IMR-90 (cell line): ENCODE measurements at regions not wholly inside any gene's neighbourhood (a gene's known extent, or its start where the extent isn't known, plus 50 kb on each side); places are given as distances from the start of the nearest gene placed in this dataset.

Experiments used
- ATAC-seq: fragments of 200-7000 bp; cut with Tn5 transposase; 2 replicates; pipeline ENCODE4 v1.9.1; 2020; ENCODE audit warnings: low read depth, mild to moderate bottlenecking, moderate library complexity
- BruUV-seq: library from RNA; stranded (reverse); fragments of 400-500 nt; replicated peaks from 2 replicates; lab custom pipeline; 2021; lab: Mats Ljungman, UMichigan
- CTCF ChIA-PET: fragments of 300-600 bp; formaldehyde crosslinking; extraction: SDS; loops from one replicate; lab custom pipeline; 2021; ENCODE audit warnings: antibody characterized with exemption; lab: Yijun Ruan, JAX
- POLR2A ChIA-PET: fragments of 300-600 bp; sonication (Branson Sonifier 250); formaldehyde crosslinking; loops from one replicate; lab custom pipeline; 2022; ENCODE audit warnings: antibody characterized with exemption; ENCODE audit not compliant: unreplicated experiment; lab: Charles Lee
- DNase-seq: peaks from one replicate; pipeline ENCODE4 v3.0.0; 2013
- H2AFZ ChIP-seq: replicated peaks from 2 replicates; pipeline ENCODE3; 2013; ENCODE audit warnings: low read length, mild to moderate bottlenecking; ENCODE audit not compliant: poor library complexity
- H2AK5ac ChIP-seq: 2 replicates; pipeline ENCODE4 v1.6.1; 2013; ENCODE audit warnings: low read depth, low read length, inconsistent platforms
- H2AK9ac ChIP-seq: replicated peaks from 2 replicates; pipeline ENCODE3; 2013; ENCODE audit warnings: mild to moderate bottlenecking, low read depth, low read length, moderate library complexity; ENCODE audit not compliant: poor library complexity
- H2BK120ac ChIP-seq: 2 replicates; pipeline ENCODE4 v1.6.1; 2013; ENCODE audit warnings: low read depth, low read length, inconsistent platforms
- H2BK15ac ChIP-seq: 3 replicates; pipeline ENCODE4 v1.6.1; 2013; ENCODE audit warnings: low read depth, low read length, inconsistent platforms
- H2BK20ac ChIP-seq: 2 replicates; pipeline ENCODE4 v1.6.1; 2013; ENCODE audit warnings: low read depth, mild to moderate bottlenecking, inconsistent platforms, low read length, moderate library complexity
- H2BK5ac ChIP-seq: 2 replicates; pipeline ENCODE4 v1.6.1; 2013; ENCODE audit warnings: mild to moderate bottlenecking, low read depth, low read length, inconsistent platforms; ENCODE audit not compliant: poor library complexity, severe bottlenecking
- H3K14ac ChIP-seq: replicated peaks from 2 replicates; pipeline ENCODE4 v1.6.1; 2013; ENCODE audit warnings: low read depth, low read length, inconsistent platforms
- H3K18ac ChIP-seq: 2 replicates; pipeline ENCODE4 v1.6.1; 2013; ENCODE audit warnings: low read depth, low read length, control low read depth
- H3K23ac ChIP-seq: 2 replicates; pipeline ENCODE4 v1.6.1; 2013; ENCODE audit warnings: low read depth, low read length, inconsistent platforms
- H3K27ac ChIP-seq: 2 replicates; pipeline ENCODE4 v1.5.1; 2013; ENCODE audit warnings: mild to moderate bottlenecking, control low read depth, low read length; ENCODE audit not compliant: insufficient read depth
- H3K27me3 ChIP-seq: 2 replicates; pipeline ENCODE4 v1.6.1; 2013; ENCODE audit warnings: low read length; ENCODE audit not compliant: control insufficient read depth, insufficient read depth
- H3K36me3 ChIP-seq: 2 replicates; pipeline ENCODE4 v1.6.1; 2013; ENCODE audit warnings: low read length, mixed read lengths; ENCODE audit not compliant: control insufficient read depth, insufficient read depth
- H3K4ac ChIP-seq: 2 replicates; pipeline ENCODE4 v1.6.1; 2013; ENCODE audit warnings: low read depth, low read length, inconsistent platforms
- H3K4me1 ChIP-seq: 2 replicates; pipeline ENCODE4 v1.6.1; 2013; ENCODE audit warnings: low read length, mixed read lengths; ENCODE audit not compliant: control insufficient read depth, insufficient read depth
- H3K4me2 ChIP-seq: 2 replicates; pipeline ENCODE4 v1.6.1; 2013; ENCODE audit warnings: low read depth, mild to moderate bottlenecking, control low read depth, low read length, moderate library complexity
- H3K4me3 ChIP-seq: 2 replicates; pipeline ENCODE4 v1.5.1; 2013; ENCODE audit warnings: low read depth, mild to moderate bottlenecking, control low read depth, low read length, moderate library complexity; ENCODE audit not compliant: insufficient read depth
- H3K56ac ChIP-seq: 2 replicates; pipeline ENCODE4 v1.6.1; 2013; ENCODE audit warnings: low read length, inconsistent platforms; ENCODE audit not compliant: insufficient read depth; ENCODE audit errors: extremely low read depth
- H3K79me1 ChIP-seq, 2 experiments: 2 replicates each; pipeline ENCODE4 v1.6.1; 2013; ENCODE audit warnings: low read length in 2 of 2, inconsistent platforms in 1 of 2, low read depth in 1 of 2
- H3K9ac ChIP-seq: 2 replicates; pipeline ENCODE4 v1.6.1; 2013; ENCODE audit warnings: low read depth, low read length, control low read depth
- H3K9me1 ChIP-seq: 2 replicates; pipeline ENCODE4 v1.6.1; 2013; ENCODE audit warnings: low read length, inconsistent platforms; ENCODE audit not compliant: insufficient read depth
- H3K9me3 ChIP-seq: 2 replicates; pipeline ENCODE4 v1.6.1; 2013; ENCODE audit warnings: low read length; ENCODE audit not compliant: control insufficient read depth, insufficient read depth
- H4K20me1 ChIP-seq: 2 replicates; pipeline ENCODE4 v1.6.1; 2013; ENCODE audit warnings: low read length, inconsistent platforms; ENCODE audit not compliant: insufficient read depth
- H4K5ac ChIP-seq: 2 replicates; pipeline ENCODE4 v1.6.1; 2013; ENCODE audit warnings: mild to moderate bottlenecking, low read depth, low read length, control low read depth
- H4K8ac ChIP-seq, 2 experiments: 2 replicates each; pipeline ENCODE4 v1.6.1; 2013; ENCODE audit warnings: low read depth in 2 of 2, low read length in 2 of 2, control low read depth in 1 of 2, inconsistent platforms in 1 of 2
- H4K91ac ChIP-seq: 2 replicates; pipeline ENCODE4 v1.6.1; 2013; ENCODE audit warnings: low read depth, low read length, inconsistent platforms; ENCODE audit not compliant: insufficient read depth
- BHLHE40 ChIP-seq: fragments of 150-350 bp; IDR thresholded peaks from 2 replicates; pipeline ENCODE4 v1.6.1; 2016; ENCODE audit warnings: mild to moderate bottlenecking, low read depth, low read length
- CEBPB ChIP-seq: IDR thresholded peaks from 2 replicates; pipeline ENCODE4 v1.6.1; 2012; ENCODE audit warnings: low read depth, low read length, improper control_type of control experiment
- CHD1 ChIP-seq: IDR thresholded peaks from 2 replicates; pipeline ENCODE4 v1.6.1; 2012; ENCODE audit warnings: low read depth, low read length, improper control_type of control experiment
- FOS ChIP-seq: fragments of 150-350 bp; IDR thresholded peaks from 2 replicates; pipeline ENCODE4 v1.6.1; 2016; ENCODE audit warnings: low read depth, low read length
- MAFK ChIP-seq: IDR thresholded peaks from 2 replicates; pipeline ENCODE4 v1.6.1; 2012; ENCODE audit warnings: low read depth, low read length, improper control_type of control experiment
- MAZ ChIP-seq: IDR thresholded peaks from 2 replicates; pipeline ENCODE4 v1.6.1; 2012; ENCODE audit warnings: low read depth, mild to moderate bottlenecking, low read length, improper control_type of control experiment, moderate library complexity, borderline replicate concordance
- MXI1 ChIP-seq: IDR thresholded peaks from 2 replicates; pipeline ENCODE4 v1.6.1; 2012; ENCODE audit warnings: low read depth, mild to moderate bottlenecking, low read length, moderate library complexity, borderline replicate concordance
- NFE2L2 ChIP-seq: fragments of 150-350 bp; IDR thresholded peaks from 2 replicates; pipeline ENCODE4 v1.6.1; 2016; ENCODE audit warnings: low read depth, mild to moderate bottlenecking, low read length
- POLR2A ChIP-seq: IDR thresholded peaks from 2 replicates; pipeline ENCODE4 v1.6.1; 2012; ENCODE audit warnings: mild to moderate bottlenecking, low read depth, low read length
- RAD21 ChIP-seq: IDR thresholded peaks from 2 replicates; pipeline ENCODE4 v1.6.1; 2012; ENCODE audit warnings: low read length, improper control_type of control experiment
- RCOR1 ChIP-seq: IDR thresholded peaks from 2 replicates; pipeline ENCODE4 v1.6.1; 2012; ENCODE audit warnings: mild to moderate bottlenecking, low read length, improper control_type of control experiment; ENCODE audit not compliant: insufficient replicate concordance
- RFX5 ChIP-seq: IDR thresholded peaks from 2 replicates; pipeline ENCODE4 v1.8.0; 2012; ENCODE audit warnings: low read depth, mild to moderate bottlenecking, low read length, moderate library complexity
- SMC3 ChIP-seq: fragments of 150-350 bp; IDR thresholded peaks from 2 replicates; pipeline ENCODE4 v1.6.1; 2016; ENCODE audit warnings: low read depth, mild to moderate bottlenecking, antibody characterized with exemption, low read length, moderate library complexity
- WGBS, 2 experiments: methylation state at CpG; one replicate each; pipeline versions ENCODE4 v1.1.5 to v1.1.7; 2013; ENCODE audit warnings: missing lambda C conversion rate in 2 of 2; ENCODE audit not compliant: insufficient read length in 1 of 2; ENCODE audit errors: extremely low coverage in 2 of 2; 5-methylcytosine and 5-hydroxymethylcytosine counted together
- dilution Hi-C: fragments of 300-500 bp; cut with HindIII; formaldehyde crosslinking; loops from one replicate; pipeline ENCODE4 v1.14.3; 2018; ENCODE audit warnings: low sequenced_read_pairs; ENCODE audit not compliant: unreplicated experiment
- in situ Hi-C: fragments of 300-500 bp; cut with MboI; formaldehyde crosslinking; loops from 3 replicates; pipeline ENCODE4 v1.14.3; 2019; ENCODE audit warnings: low sequenced_read_pairs, inconsistent platforms, mixed read lengths
- intact Hi-C: fragments of 100-400 bp; cut with micrococcal nuclease; formaldehyde crosslinking; loops from 2 replicates; pipeline ENCODE4 v1.10.0; 2022
- TF ChIP-seq, protein P1 (sequence below): fragments of 150-350 bp; IDR thresholded peaks from 2 replicates; pipeline ENCODE4 v1.6.1; 2017; ENCODE audit warnings: mild to moderate bottlenecking, antibody characterized with exemption, low read length, low read depth
- TF ChIP-seq, protein P2 (sequence below): conservative IDR thresholded peaks from 2 replicates; pipeline ENCODE4 v1.5.1; 2012; ENCODE audit warnings: mild to moderate bottlenecking, low read depth, low read length, improper control_type of control experiment

DNA sequence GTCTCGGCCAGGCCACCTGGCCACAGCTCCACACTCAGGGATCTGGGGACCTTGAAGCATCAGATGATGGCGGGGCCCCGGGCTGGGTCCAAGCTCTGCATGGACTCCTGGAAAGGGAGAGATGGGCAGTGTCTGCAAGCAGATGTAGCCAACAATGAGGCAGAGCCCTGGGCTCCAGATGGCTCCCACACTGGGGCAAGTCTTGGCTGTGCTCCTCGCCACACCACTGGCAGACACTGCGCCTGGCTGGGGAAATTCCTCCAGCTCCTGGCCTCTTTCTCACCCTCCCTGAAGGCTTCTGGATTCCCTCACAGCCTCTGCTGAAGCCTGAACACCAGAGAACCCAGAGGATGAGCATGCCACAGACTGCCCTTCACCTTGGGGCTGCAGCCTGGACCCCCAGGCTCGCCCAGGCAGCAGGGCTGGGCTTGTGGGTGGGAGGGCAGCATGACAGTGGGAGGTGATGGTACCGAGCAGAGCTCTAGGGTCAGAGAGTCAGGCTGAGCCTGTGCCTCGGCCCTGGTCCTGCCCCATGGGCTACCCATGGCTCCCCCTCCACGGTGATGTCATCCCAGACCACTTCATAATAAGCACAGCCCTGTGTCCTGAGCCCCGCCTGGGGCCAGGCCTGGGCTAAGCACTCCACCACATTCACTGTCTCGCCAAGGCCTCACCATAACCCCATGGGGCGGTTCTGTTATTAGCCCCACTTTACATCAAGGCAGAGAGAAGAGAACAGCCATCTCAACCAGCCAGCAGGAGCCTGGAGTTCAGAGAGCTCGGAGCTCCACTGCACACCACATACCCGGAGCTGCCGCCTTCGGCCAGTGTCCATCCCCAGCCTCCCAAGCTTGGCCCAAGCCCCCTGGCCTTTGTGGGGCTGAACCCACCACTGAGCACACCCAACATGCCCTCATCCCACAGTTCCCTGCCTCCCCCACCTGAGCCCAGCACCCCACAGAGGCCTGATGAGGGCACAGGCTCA lies 62.2 kb upstream of the ADAMTS2 start:
- no TSS peak for BruUV-seq
- in situ Hi-C loops = loop anchor here (10.0 kb wide), 1 partner anchor 243 kb away; no protein-coding TSS in a partner anchor
- no peak for DNase-seq
- TF ChIP-seq NFE2L2 (no peak), MXI1 (no peak), SMC3 (no peak), RFX5 (no peak), RAD21 (no peak), POLR2A (no peak), CEBPB (no peak), MAFK (no peak), CHD1 (no peak), MAZ (no peak), BHLHE40 (no peak), FOS (no peak), RCOR1 (no peak)
- TF ChIP-seq, protein P1, sequence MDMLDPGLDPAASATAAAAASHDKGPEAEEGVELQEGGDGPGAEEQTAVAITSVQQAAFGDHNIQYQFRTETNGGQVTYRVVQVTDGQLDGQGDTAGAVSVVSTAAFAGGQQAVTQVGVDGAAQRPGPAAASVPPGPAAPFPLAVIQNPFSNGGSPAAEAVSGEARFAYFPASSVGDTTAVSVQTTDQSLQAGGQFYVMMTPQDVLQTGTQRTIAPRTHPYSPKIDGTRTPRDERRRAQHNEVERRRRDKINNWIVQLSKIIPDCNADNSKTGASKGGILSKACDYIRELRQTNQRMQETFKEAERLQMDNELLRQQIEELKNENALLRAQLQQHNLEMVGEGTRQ = no peak
- TF ChIP-seq, protein P2, sequence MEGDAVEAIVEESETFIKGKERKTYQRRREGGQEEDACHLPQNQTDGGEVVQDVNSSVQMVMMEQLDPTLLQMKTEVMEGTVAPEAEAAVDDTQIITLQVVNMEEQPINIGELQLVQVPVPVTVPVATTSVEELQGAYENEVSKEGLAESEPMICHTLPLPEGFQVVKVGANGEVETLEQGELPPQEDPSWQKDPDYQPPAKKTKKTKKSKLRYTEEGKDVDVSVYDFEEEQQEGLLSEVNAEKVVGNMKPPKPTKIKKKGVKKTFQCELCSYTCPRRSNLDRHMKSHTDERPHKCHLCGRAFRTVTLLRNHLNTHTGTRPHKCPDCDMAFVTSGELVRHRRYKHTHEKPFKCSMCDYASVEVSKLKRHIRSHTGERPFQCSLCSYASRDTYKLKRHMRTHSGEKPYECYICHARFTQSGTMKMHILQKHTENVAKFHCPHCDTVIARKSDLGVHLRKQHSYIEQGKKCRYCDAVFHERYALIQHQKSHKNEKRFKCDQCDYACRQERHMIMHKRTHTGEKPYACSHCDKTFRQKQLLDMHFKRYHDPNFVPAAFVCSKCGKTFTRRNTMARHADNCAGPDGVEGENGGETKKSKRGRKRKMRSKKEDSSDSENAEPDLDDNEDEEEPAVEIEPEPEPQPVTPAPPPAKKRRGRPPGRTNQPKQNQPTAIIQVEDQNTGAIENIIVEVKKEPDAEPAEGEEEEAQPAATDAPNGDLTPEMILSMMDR = no peak

More for the DNA sequence above, 62.2 kb upstream of the ADAMTS2 start:
- no peak overlapping the region for H3K4me3 ChIP-seq
- no peak overlapping the region for H3K9ac ChIP-seq
- no peaks in the 10 kb centered on the region; the same call in 1 of the 2 replicates for H3K4me1 ChIP-seq
- peak overlapping the region; percentile 33 for H2AFZ ChIP-seq
- H4K91ac ChIP-seq = no peak overlapping the region
- H3K9me1 ChIP-seq = no peaks in the 10 kb centered on the region
- H3K23ac ChIP-seq = no peak overlapping the region
- no peak overlapping the region for H3K14ac ChIP-seq
- no peak overlapping the region for H3K4ac ChIP-seq
- no peaks in the 10 kb centered on the region for H3K79me1 ChIP-seq
- no peak overlapping the region for H3K56ac ChIP-seq
- no peak overlapping the region for H3K4me2 ChIP-seq
- H4K8ac ChIP-seq = no peak overlapping the region
- ATAC-seq = peak; percentile 28; the same call in 1 of the 2 replicates
- 58% methylated on average over 4 of the region's 16 CpGs; no CpG with 5 or more reads in 1 of the 2 experiments for WGBS, 2 experiments
- H4K20me1 ChIP-seq = no peaks in the 10 kb centered on the region
- ChIA-PET CTCF (no interaction called here), POLR2A (no interaction called here)
- no peak overlapping the region for H2BK5ac ChIP-seq
- no peaks in the 10 kb centered on the region for H3K27me3 ChIP-seq
- H4K5ac ChIP-seq = no peak overlapping the region
- no peak overlapping the region for H3K27ac ChIP-seq
- intact Hi-C loops = no loop called here
- no peak overlapping the region for H2AK9ac ChIP-seq
- no peak overlapping the region for H2BK120ac ChIP-seq
- H2BK20ac ChIP-seq = no peak overlapping the region
- no peaks in the 10 kb centered on the region for H3K9me3 ChIP-seq
- H2BK15ac ChIP-seq = no peak overlapping the region
- no peak overlapping the region for H2AK5ac ChIP-seq
- dilution Hi-C loops = no loop called here
- H3K18ac ChIP-seq = no peak overlapping the region
- H3K36me3 ChIP-seq = no peaks in the 10 kb centered on the region
